NCI-H345 treated with DMSO at 0.1 percent for 48 hours (cell line): ENCODE measurements at regions not wholly inside any gene's neighbourhood (a gene's known extent, or its start where the extent isn't known, plus 50 kb on each side); places are given as distances from the start of the nearest gene placed in this dataset.
"Not testable (repeated sequence)": the region's sequence is repeated elsewhere in the genome, so short reads cannot be mapped to it uniquely, and the experiment has no call there.

Source experiments
- DNase-seq: peaks from one replicate; lab custom pipeline; 2025; ENCODE audit not compliant: unreplicated experiment; lab: John Stamatoyannopoulos, UW

- DNase-seq = no peak
Measured at GRCh38 chr2:109690822-109691541, 76.8 kb downstream of the SOWAHC start.

DNA sequence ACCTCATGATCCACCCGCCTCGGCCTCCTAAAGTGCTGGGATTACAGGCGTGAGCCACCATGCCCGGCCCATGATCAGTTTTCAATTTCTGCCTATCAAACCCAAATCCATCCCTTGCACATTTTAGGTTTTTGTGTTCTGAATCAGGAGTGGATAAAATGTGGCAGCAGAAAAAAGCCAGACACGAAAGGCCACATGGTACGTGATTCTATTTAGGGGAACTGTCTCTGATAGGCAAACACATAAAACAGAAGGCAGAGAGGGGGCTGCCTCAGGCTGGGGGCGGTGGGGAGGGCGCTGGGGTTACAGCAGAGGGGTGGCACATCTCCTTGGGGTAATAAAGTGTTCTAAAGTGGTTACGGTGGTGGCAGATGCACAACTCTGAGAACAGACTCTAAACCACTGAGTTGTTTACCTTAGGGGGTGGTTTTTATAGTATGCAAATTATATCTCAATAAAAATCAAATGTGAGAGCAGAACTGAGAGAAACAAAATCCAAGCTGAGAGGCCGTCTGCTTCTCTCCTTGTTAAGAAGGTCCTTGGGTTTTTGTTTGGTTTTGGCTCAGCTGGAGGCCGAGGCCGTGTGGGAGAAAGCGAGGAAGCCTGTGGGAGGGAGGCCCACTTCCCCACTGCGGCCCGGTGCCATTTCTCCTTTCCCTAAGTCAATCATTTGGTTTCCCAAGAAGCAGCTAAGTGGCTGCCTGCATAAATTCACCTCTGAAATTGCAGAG lies 78.0 kb downstream of the SOWAHC start:
- DNase-seq = no peak

DNA sequence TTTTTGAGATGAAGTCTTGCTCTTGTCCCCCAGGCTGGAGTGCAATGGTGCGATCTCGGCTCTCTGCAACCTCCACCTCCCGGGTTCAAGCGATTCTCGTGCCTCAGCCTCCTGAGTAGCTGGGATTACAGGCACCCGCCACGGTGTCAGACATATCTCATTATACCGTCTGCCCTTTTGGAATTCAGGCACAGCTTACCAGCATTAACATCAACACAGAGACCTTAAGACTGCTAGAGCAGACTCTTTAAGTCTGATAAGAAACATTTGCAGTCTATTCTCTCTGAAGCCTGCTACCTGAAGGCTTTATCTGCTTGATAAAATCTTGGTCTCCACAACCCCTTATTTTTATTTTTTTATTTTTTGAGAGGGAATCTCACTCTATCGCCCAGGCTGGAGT lies 78.7 kb downstream of the SOWAHC start:
- not testable (repeated sequence) for DNase-seq

- DNase-seq = not testable (repeated sequence)
Measured at GRCh38 chr2:109693292-109693691, 79.1 kb downstream of the SOWAHC start.

DNA sequence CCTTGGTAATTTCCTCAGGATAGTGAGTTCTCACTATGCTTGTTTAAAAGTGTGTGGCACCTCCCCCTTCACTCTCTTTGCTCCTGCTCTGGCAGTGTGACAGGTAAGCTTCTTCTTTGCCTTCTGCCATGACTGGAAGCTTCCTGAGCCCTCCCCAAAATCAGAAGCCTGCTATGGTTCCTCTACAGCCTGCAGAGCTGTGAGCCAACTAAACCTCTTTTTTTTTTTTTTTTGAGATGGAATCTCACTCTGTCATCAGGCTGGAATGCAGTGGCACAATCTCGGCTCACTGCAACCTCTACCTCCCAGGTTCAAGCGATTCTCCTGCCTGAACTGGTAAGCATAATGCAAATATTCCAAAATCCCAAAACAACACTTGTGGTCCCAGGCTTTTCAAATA lies 80.0 kb downstream of the SOWAHC start:
- DNase-seq = no peak

- no peak for DNase-seq
Measured at GRCh38 chr2:109695290-109695689, 81.1 kb downstream of the SOWAHC start.

GRCh38 chr2:109699646-109700045 lies 85.5 kb downstream of the SOWAHC start:
- no peak for DNase-seq

DNA sequence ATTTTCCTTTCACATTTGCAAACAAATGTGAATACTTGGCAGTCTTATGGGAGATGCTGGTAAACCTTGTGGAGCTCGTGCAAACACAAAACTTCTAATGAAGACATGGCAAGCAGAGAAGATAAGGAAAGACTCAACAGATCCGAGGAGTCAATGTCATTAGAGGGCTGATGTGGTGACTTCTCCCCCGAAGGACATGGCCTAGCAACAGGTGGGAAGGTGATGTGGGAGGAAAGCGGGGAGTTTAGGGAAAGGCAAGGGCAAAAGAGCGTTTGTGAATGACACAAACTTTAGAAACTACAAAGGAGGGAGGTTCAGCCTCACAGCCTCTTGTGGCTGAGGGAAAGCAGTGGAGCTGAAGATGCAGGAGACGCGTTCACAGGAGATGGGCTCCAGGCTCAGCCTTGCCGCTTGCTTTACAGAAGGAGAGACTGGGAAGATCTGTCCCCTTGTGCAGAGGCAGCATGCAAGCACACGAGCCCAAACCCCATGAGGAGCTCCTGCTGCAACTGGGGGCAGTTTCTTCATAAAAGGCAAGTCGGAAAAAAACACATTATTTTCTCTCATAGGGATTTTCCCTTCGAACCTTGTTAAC lies 86.6 kb downstream of the SOWAHC start:
- DNase-seq = no peak

DNA sequence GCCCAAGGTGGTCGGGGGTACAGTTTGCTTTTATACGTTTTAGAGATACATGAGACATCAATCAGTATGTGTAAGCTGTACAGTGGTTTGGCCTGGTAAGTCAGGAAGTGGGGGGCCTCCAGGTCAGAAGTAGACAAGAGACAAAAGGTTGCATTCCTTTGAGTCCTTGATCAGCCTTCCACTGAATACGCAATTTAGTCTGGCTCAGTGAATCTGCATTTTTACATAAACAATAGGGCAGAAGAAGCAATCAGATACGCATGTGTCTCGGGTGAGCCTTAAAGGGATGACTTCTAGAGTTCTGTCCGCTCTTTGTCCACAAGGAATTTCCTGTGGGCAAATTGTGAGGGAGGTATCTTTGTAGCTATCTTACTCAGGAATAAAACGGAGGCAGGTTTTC lies 87.2 kb downstream of the SOWAHC start:
- no peak for DNase-seq

- no peak for DNase-seq
Measured at GRCh38 chr2:109702250-109702985, 88.3 kb downstream of the SOWAHC start.

DNA sequence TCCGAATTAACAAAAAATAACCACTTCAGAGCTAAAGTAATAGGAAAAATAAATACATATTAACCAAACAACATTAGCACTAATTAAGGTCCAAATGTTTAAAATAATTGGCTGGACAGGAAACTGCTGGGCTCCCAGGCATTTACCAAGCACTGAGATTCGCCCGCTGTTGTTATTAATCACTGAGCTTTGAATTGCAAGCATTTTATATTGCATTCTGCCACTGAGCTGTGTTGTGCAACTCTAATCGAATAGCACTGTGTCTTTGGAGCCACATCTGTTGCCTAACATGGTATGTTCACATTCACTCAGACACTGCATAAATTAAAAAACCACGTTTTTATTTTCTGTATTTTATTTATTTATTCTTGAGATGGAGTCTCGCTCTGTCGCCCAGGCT lies 88.9 kb downstream of the SOWAHC start:
- DNase-seq = no peak

DNA sequence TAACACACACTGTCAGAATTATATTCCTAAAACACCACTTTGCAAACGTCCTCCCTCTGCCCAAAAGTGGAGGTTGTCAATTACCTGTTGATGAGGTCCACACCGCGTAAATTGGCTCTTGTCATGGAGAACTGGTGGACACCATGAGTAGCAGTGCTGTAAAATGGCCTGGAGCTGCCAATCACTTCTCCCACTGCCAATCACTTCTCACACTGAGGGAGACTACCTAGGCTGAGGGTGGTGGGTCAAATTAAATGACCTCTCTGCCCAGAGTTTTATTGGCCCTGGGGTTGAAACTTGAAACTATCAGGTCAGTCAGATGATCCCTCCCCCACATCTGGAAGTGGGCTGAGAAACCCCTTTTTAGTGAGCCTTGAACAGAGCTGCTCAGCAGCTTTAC lies 89.6 kb downstream of the SOWAHC start:
- DNase-seq = no peak

DNA sequence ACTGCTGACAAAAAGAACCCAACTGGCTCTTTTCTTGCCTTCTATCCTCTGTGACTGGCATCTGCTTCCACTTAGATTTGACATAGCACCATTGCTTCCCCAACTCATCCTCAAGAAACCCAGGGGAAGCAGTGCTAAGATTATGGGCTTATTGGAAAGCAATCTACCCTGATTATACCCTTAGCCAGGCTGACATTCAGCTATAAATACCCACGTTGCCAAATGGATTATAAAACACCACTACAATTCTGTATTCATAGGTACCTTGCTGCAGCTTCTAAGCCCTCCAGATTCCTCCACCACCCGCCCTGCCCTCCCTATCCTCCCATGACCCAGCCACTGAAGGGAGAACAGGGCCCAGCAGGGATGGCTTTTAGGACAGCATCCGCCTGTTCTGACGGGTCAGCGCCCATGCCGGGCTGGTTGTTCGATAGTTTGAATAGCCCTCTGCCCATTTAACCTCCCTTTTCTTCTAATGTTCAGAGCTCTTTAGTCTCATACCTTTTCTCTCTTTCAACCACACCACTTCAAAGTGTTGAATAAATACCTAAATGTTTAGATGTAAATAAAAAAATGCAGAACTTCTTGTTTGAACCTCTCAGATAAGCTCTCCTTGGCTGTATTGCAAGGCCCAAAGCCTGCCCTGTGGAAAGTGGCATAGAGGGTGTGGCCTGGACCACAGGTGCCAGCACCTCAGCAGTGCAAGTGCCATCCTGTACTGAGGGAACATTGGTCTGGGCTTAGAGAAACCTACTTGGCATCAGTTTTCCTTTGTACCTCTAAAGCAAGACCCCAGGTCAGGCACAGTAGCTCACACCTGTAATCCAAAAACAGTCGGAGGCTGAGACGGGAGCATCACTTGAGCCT lies 86.6 kb upstream of the RGPD5 start:
- no peak for DNase-seq

DNA sequence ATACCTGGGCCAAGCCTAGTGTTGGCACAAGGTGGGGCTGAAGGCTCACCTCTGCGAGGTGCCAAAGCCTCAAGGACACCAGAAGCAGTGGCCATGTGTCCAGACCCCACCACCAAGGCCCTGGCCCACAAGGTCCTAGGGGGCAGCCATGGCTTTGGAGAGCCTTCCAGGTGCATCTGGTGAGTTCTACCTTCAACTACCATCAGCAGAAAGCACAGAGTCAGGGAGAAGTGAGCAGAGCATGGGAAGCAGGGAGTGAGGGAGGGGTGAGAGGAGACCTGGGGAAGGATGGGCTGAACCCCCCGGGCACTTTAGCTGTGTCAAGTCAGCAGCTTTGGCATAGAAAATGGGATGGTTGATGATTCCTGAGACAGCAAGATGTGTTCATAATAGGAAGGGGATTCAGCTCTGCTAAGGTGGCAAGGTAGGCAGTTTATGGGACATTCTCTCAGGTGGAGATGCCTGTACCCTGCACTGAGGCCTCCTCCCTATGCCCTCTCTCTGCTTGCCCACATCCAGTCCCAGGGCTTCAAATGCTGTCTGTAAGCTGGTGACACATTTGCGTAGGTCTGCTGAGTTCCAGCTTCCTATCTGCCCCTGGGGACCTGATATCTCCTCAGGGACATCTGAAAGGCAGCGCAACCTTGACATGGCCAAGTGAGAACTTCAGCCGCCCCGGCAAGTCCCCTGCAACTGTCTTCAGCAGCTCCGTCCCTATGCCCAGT lies 83.4 kb upstream of the RGPD5 start:
- no peak for DNase-seq

- DNase-seq = no peak
Measured at GRCh38 chr2:109711230-109712122, 82.6 kb upstream of the RGPD5 start.

DNA sequence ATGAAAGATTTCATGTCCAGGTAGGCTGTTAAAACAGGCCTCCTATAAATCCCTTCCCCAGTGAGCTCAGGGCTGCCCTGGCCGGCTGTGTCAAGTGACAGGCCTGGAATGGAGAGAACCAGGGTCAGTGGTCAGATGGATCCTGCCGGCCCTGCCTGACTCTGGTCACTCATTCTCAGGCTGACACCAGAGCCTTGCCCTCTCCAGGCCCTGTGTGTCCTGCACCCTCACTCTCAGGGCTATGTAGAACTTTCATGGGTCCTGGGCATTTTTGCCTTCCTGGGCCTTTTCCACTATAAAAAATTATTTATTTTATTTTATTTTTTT lies 82.0 kb upstream of the RGPD5 start:
- DNase-seq = no peak

DNA sequence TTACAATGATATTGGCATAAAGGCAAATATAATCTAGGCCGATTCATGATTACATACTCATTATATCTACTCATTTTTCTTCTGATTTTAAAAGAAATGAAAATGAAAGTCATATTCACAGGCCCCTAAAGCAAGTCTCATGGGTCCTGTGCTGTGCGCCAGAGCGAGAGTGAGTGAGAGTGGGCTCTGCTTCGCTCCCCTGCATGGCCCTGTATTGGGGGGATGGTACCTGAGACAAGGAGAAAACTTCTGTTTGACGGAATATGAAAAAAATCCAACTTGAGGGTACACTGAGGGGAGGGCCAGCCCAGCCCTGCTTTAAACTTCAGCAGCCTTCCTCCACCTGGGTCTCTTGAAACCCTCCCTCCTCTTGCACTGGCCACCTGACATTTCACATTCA lies 81.4 kb upstream of the RGPD5 start:
- DNase-seq = no peak

DNA sequence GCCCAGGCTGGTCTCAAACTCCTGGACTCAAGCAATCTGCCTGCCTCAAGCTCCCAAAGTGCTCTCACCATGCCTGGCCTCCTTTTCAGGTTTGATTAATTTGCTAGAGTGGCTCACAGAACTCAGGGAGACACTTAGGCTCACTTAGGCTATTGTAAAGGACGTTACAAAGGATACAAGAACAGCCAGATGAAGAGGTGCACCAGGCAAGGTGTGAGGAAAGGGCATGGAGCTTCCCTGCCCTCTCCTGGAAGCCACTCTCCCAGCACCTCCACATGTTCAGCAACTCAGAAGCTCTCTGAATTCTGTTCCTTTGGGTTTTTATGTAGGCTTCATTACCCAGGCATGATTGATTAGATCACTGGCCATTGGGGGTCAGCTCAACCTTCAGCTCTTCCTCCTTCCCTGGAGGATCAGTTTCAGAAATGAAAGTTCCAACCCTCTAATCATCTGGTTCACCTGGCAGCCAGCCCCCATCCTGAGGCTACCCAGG lies 78.7 kb upstream of the RGPD5 start:
- DNase-seq = no peak

GRCh38 chr2:109716596-109716995 lies 77.5 kb upstream of the RGPD5 start:
- not testable (repeated sequence) for DNase-seq
